GM10266 (cell line): ENCODE measurements at regions not wholly inside any gene's neighbourhood (a gene's known extent, or its start where the extent isn't known, plus 50 kb on each side); places are given as distances from the start of the nearest gene placed in this dataset.

Source experiments
- DNase-seq: peaks from one replicate; pipeline ENCODE4 v3.0.0; 2012; ENCODE audit errors: extremely low spot score
- CTCF ChIP-seq: IDR thresholded peaks from 2 replicates; pipeline ENCODE4 v1.5.1; 2012; ENCODE audit warnings: mild to moderate bottlenecking, low read depth; ENCODE audit not compliant: control insufficient read depth, insufficient read depth; ENCODE audit errors: missing control alignments

GRCh38 chr18:70732916-70733315 is 444.1 kb downstream of the SOCS6 start:
- TF ChIP-seq CTCF: no peak
- DNase-seq: no peak

- TF ChIP-seq CTCF: no peak
- DNase-seq: no peak
These were observed 443.3 kb downstream of the SOCS6 start for GRCh38 chr18:70732188-70732587.

GRCh38 chr18:70720607-70721006 is 431.8 kb downstream of the SOCS6 start:
- no peak for DNase-seq
- no peak for TF ChIP-seq CTCF

GRCh38 chr18:70709720-70710119 is 420.9 kb downstream of the SOCS6 start:
- no peak for TF ChIP-seq CTCF
- no peak for DNase-seq

GRCh38 chr18:70709144-70709543 is 420.3 kb downstream of the SOCS6 start:
- no peak for DNase-seq
- TF ChIP-seq CTCF: no peak

- DNase-seq: no peak
- no peak for TF ChIP-seq CTCF
These were observed 417.1 kb downstream of the SOCS6 start for GRCh38 chr18:70705831-70706416.

GRCh38 chr18:70700496-70700895 is 411.7 kb downstream of the SOCS6 start:
- DNase-seq: no peak
- no peak for TF ChIP-seq CTCF
